HepG2 (cell line): ENCODE measurements at regions not wholly inside any gene's neighbourhood (a gene's known extent, or its start where the extent isn't known, plus 50 kb on each side); places are given as distances from the start of the nearest gene placed in this dataset.
"Not testable (repeated sequence)": the region's sequence is repeated elsewhere in the genome, so short reads cannot be mapped to it uniquely, and the experiment has no call there.

Source experiments
- ATAC-seq: fragments of 200-7000 bp; cut with Tn5 transposase; 3 replicates; pipeline ENCODE4 v1.9.1; 2020; ENCODE audit warnings: mild to moderate bottlenecking, moderate library complexity
- BruUV-seq: library from RNA; stranded (reverse); fragments of 400-500 nt; replicated peaks from 2 replicates; lab custom pipeline; 2021; lab: Mats Ljungman, UMichigan
- CTCF ChIA-PET: fragments of 300-600 bp; formaldehyde crosslinking; extraction: SDS; loops from one replicate; lab custom pipeline; 2021; ENCODE audit warnings: low total read pairs, inconsistent platforms, low intra/inter-chr PET ratio; lab: Yijun Ruan, JAX
- POLR2A ChIA-PET: fragments of 350-600 bp; sonication (Branson Sonifier 250); formaldehyde crosslinking; loops from one replicate; lab custom pipeline; 2020; ENCODE audit warnings: antibody characterized with exemption, inconsistent platforms; lab: Yijun Ruan, JAX
- DNase-seq: peaks from one replicate; pipeline ENCODE4 v3.0.0-alpha.2; 2015; ENCODE audit warnings: low spot score
- FAIRE-seq: peaks from 3 replicates; lab custom pipeline; 2011; peaks lifted over from hg19 to GRCh38; lab: Jason Lieb, UNC
- H2AFZ ChIP-seq: one replicate; pipeline ENCODE4 v1.6.1; 2011; ENCODE audit warnings: low read length, inconsistent platforms
- H3K27ac ChIP-seq: fragments of 300-600 bp; 3 replicates; pipeline ENCODE4 v1.8.0; 2011; ENCODE audit warnings: mixed run types, mild to moderate bottlenecking, mixed read lengths, low read length, inconsistent platforms; ENCODE audit not compliant: insufficient read depth; ENCODE audit errors: extremely low read length
- H3K27me3 ChIP-seq, 2 experiments: fragments of 200-600 bp in 1 of 2; 2 replicates in 1 of 2; 3 replicates in 1 of 2; pipeline versions ENCODE4 v1.6.0 to v1.8.0; 2011; ENCODE audit warnings: low read length in 2 of 2, mild to moderate bottlenecking in 2 of 2, moderate library complexity in 2 of 2, inconsistent platforms in 1 of 2; ENCODE audit not compliant: insufficient read depth in 2 of 2, control insufficient read depth in 1 of 2
- H3K36me3 ChIP-seq, 2 experiments: fragments of 200-600 bp in 1 of 2; replicated peaks in 1 of 2; 2 replicates in 1 of 2; 3 replicates in 1 of 2; pipeline versions ENCODE4 v1.5.1 to v1.8.0; 2011; ENCODE audit warnings: low read length in 2 of 2, inconsistent platforms in 1 of 2; ENCODE audit not compliant: insufficient read depth in 2 of 2, control insufficient read depth in 1 of 2
- H3K4me1 ChIP-seq: 2 replicates; pipeline ENCODE4 v1.5.1; 2012; ENCODE audit warnings: low read length, inconsistent platforms; ENCODE audit not compliant: insufficient read depth
- H3K4me2 ChIP-seq: 2 replicates; pipeline ENCODE4 v1.6.0; 2011; ENCODE audit warnings: low read depth, low read length, inconsistent platforms
- H3K4me3 ChIP-seq, 3 experiments: fragments of 200-600 bp in 1 of 3; sonication (generic), shearing (Covaris generic) in 1 of 3; replicated peaks in 1 of 3; 2 replicates each; pipeline ENCODE4 v1.5.1; 2011 to 2016; ENCODE audit warnings: low read length in 3 of 3, inconsistent platforms in 2 of 3, low read depth in 2 of 3, mild to moderate bottlenecking in 2 of 3, control low read depth in 1 of 3, mixed read lengths in 1 of 3; ENCODE audit not compliant: insufficient read depth in 1 of 3
- H3K79me2 ChIP-seq: one replicate; pipeline ENCODE4 v1.6.1; 2011; ENCODE audit warnings: low read length, inconsistent platforms; ENCODE audit not compliant: insufficient read depth
- H3K9ac ChIP-seq: 2 replicates; pipeline ENCODE4 v1.6.0; 2011; ENCODE audit warnings: mild to moderate bottlenecking, low read depth, low read length, inconsistent platforms; ENCODE audit not compliant: insufficient read depth
- H3K9me3 ChIP-seq: 2 replicates; pipeline ENCODE4 v1.5.1; 2012; ENCODE audit warnings: mild to moderate bottlenecking, low read length
- H4K20me1 ChIP-seq: 2 replicates; pipeline ENCODE4 v1.6.0; 2011; ENCODE audit warnings: inconsistent platforms, mild to moderate bottlenecking, low read length, moderate library complexity; ENCODE audit not compliant: insufficient read depth
- CBFB ChIP-seq: sonication (generic); formaldehyde crosslinking; IDR thresholded peaks from 2 replicates; pipeline ENCODE4 v1.4.0; 2020; ENCODE audit warnings: missing genetic modification reagents
- CCDC6 ChIP-seq: sonication (generic); formaldehyde crosslinking; IDR thresholded peaks from 2 replicates; pipeline ENCODE4 v1.8.1; 2022; ENCODE audit warnings: mild to moderate bottlenecking, missing genetic modification reagents, moderate library complexity
- HNF4A ChIP-seq: sonication (generic); formaldehyde crosslinking; IDR thresholded peaks from 2 replicates; pipeline ENCODE4 v1.4.0; 2020; ENCODE audit warnings: missing genetic modification reagents
- HNRNPL ChIP-seq: fragments of 200-400 bp; formaldehyde crosslinking; IDR thresholded peaks from 2 replicates; pipeline ENCODE4 v1.6.1; 2017; ENCODE audit warnings: mild to moderate bottlenecking, low read depth, low read length
- HOXA3 ChIP-seq: sonication (generic); formaldehyde crosslinking; IDR thresholded peaks from 2 replicates; pipeline ENCODE4 v1.5.0; 2020; ENCODE audit warnings: missing genetic modification reagents
- KMT2B ChIP-seq: IDR thresholded peaks from 2 replicates; pipeline ENCODE4 v1.6.1; 2016; ENCODE audit warnings: missing genetic modification reagents, missing compliant biosample characterization
- NFYB ChIP-seq: sonication (generic); formaldehyde crosslinking; IDR thresholded peaks from 2 replicates; pipeline ENCODE4 v1.4.0; 2020; ENCODE audit warnings: missing genetic modification reagents
- RXRA ChIP-seq: sonication (generic); formaldehyde crosslinking; IDR thresholded peaks from 2 replicates; pipeline ENCODE4 v1.5.1; 2020; ENCODE audit warnings: missing genetic modification reagents
- SNRNP70 ChIP-seq: fragments of 200-400 bp; formaldehyde crosslinking; IDR thresholded peaks from 2 replicates; pipeline ENCODE4 v1.6.1; 2017; ENCODE audit warnings: mild to moderate bottlenecking, low read depth, low read length, moderate library complexity
- TEAD2 ChIP-seq: sonication (generic); formaldehyde crosslinking; IDR thresholded peaks from 2 replicates; pipeline ENCODE4 v1.9.0; 2021; ENCODE audit warnings: missing genetic modification reagents
- ZMYM4 ChIP-seq: sonication (generic); formaldehyde crosslinking; IDR thresholded peaks from 2 replicates; pipeline ENCODE4 v1.8.1; 2023; ENCODE audit warnings: mild to moderate bottlenecking, missing genetic modification reagents
- ZNF124 ChIP-seq: sonication (generic); formaldehyde crosslinking; IDR thresholded peaks from 2 replicates; pipeline ENCODE4 v1.4.0; 2020; ENCODE audit warnings: missing genetic modification reagents
- ZNF33B ChIP-seq: sonication (generic); formaldehyde crosslinking; IDR thresholded peaks from 2 replicates; pipeline ENCODE4 v1.5.1; 2020; ENCODE audit warnings: mild to moderate bottlenecking, missing genetic modification reagents
- ZNF557 ChIP-seq: sonication (generic); formaldehyde crosslinking; IDR thresholded peaks from 2 replicates; pipeline ENCODE4 v1.4.0; 2020; ENCODE audit warnings: missing genetic modification reagents
- ZNF615 ChIP-seq: sonication (generic); formaldehyde crosslinking; IDR thresholded peaks from 2 replicates; pipeline ENCODE4 v1.5.0; 2020; ENCODE audit warnings: mild to moderate bottlenecking, missing genetic modification reagents, borderline replicate concordance
- ZSCAN31 ChIP-seq: sonication (generic); formaldehyde crosslinking; IDR thresholded peaks from 2 replicates; pipeline ENCODE4 v1.5.0; 2020; ENCODE audit warnings: low read depth, mild to moderate bottlenecking, missing genetic modification reagents
- ZSCAN5A ChIP-seq: sonication (generic); formaldehyde crosslinking; IDR thresholded peaks from 2 replicates; pipeline ENCODE4 v1.8.0; 2022; ENCODE audit warnings: mild to moderate bottlenecking, missing genetic modification reagents, borderline replicate concordance
- WGBS: methylation state at CpG from one replicate; pipeline ENCODE4 v1.1.6; 2017; ENCODE audit warnings: low lambda C conversion rate; 5-methylcytosine and 5-hydroxymethylcytosine counted together
- in situ Hi-C: cut with HindIII; loops from 2 replicates; pipeline ENCODE4 v1.10.0; 2017; ENCODE audit warnings: low pct_unique_long_range_greater_than_20kb; ENCODE audit not compliant: extremely low pct_ligation_motif_present
- intact Hi-C: fragments of 100-400 bp; cut with micrococcal nuclease; formaldehyde crosslinking; loops from one replicate; pipeline ENCODE4 v1.10.0; 2022; ENCODE audit not compliant: unreplicated experiment
- TF ChIP-seq, protein P1 (sequence below): sonication (generic); formaldehyde crosslinking; IDR thresholded peaks from 2 replicates; pipeline ENCODE4 v1.4.0; 2020; ENCODE audit warnings: mild to moderate bottlenecking, missing genetic modification reagents

GRCh38 chr3:104089987-104090386, 1276.7 kb upstream of the ALCAM start:
- H4K20me1 ChIP-seq, POLR2A ChIA-PET, CTCF ChIA-PET, intact Hi-C loops, H3K9ac ChIP-seq, H2AFZ ChIP-seq, H3K4me3 ChIP-seq, DNase-seq, H3K36me3 ChIP-seq, in situ Hi-C loops, FAIRE-seq, ATAC-seq, H3K4me2 ChIP-seq, H3K27me3 ChIP-seq, H3K27ac ChIP-seq, H3K79me2 ChIP-seq, H3K4me1 ChIP-seq, BruUV-seq: not testable (repeated sequence)
- peak; percentile 38; the same call in 1 of the 2 replicates for TF ChIP-seq HNF4A (CRISPR knock-in tag)
- H3K9me3 ChIP-seq: peaks cover 13% of the 10 kb centered on the region; the same call in 1 of the 2 replicates
- WGBS: 0% methylated on average over 3 of the region's 3 CpGs

DNA sequence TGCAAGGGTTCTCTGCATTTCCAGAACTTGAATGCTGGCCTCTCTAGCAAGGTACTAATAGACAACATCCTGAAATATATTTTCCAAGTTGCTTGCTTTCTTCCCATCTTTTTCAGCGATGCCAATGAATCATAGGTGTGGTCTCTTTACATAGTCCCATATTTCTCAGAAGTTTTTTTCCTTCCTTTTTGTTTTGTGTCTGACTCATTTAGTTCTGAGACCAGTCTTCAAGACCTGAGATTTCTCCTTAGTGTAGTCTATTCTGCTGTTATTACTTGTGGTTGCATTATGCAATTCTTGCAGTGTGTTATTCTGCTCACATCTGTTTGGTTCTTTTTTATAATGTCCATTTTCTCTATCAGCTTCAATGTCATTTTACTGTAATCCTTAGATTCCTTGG, 1265.0 kb upstream of the ALCAM start:
- H3K4me1 ChIP-seq: no peaks in the 10 kb centered on the region
- no peak for TF ChIP-seq CBFB (CRISPR knock-in tag)
- no peak for TF ChIP-seq CCDC6
- TF ChIP-seq HOXA3 (CRISPR knock-in tag): no peak
- TF ChIP-seq ZNF615 (CRISPR knock-in tag): no peak
- TF ChIP-seq ZNF33B: no peak
- no peak for TF ChIP-seq ZSCAN31
- no peak for TF ChIP-seq RXRA (CRISPR knock-in tag)
- TF ChIP-seq ZNF124 (CRISPR knock-in tag): no peak
- no peak for TF ChIP-seq HNRNPL
- TF ChIP-seq KMT2B (CRISPR knock-in tag): no peak
- no peak for TF ChIP-seq ZSCAN5A
- TF ChIP-seq NFYB: no peak
- TF ChIP-seq, protein P1, sequence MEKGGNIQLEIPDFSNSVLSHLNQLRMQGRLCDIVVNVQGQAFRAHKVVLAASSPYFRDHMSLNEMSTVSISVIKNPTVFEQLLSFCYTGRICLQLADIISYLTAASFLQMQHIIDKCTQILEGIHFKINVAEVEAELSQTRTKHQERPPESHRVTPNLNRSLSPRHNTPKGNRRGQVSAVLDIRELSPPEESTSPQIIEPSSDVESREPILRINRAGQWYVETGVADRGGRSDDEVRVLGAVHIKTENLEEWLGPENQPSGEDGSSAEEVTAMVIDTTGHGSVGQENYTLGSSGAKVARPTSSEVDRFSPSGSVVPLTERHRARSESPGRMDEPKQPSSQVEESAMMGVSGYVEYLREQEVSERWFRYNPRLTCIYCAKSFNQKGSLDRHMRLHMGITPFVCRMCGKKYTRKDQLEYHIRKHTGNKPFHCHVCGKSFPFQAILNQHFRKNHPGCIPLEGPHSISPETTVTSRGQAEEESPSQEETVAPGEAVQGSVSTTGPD: no peak
- no peak for TF ChIP-seq SNRNP70
- TF ChIP-seq ZNF557 (CRISPR knock-in tag): no peak
- no peak for TF ChIP-seq TEAD2 (CRISPR knock-in tag)
- TF ChIP-seq ZMYM4 (CRISPR knock-in tag): no peak
- FAIRE-seq: no peak
- no peak overlapping the region for H3K27ac ChIP-seq
- no peak overlapping the region for H3K4me2 ChIP-seq
- CTCF ChIA-PET: no interaction called here
- H3K27me3 ChIP-seq: no peaks in the 10 kb centered on the region
- BruUV-seq: no TSS peak
- in situ Hi-C loops: no loop called here
- no peak for DNase-seq
- H3K9ac ChIP-seq: no peak overlapping the region
- no peaks in the 10 kb centered on the region for H3K36me3 ChIP-seq
- no peaks in the 10 kb centered on the region for H3K9me3 ChIP-seq
- POLR2A ChIA-PET: no interaction called here
- no peaks in the 10 kb centered on the region for H4K20me1 ChIP-seq
- H2AFZ ChIP-seq: no peak overlapping the region
- H3K4me3 ChIP-seq: no peak overlapping the region
- 0% methylated on average over 1 of the region's 1 CpG for WGBS
- intact Hi-C loops: no loop called here
- ATAC-seq: no peak
- H3K79me2 ChIP-seq: no peaks in the 10 kb centered on the region
